GM21447 (cell line): ENCODE measurements at regions not wholly inside any gene's neighbourhood (a gene's known extent, or its start where the extent isn't known, plus 50 kb on each side); places are given as distances from the start of the nearest gene placed in this dataset.

Source experiments
- ATAC-seq: cut with Tn5 transposase; IDR thresholded peaks from one replicate; pipeline ENCODE4 v1.9.1; 2021; ENCODE audit not compliant: unreplicated experiment

GRCh38 chr2:128781166-128781565, 462.5 kb upstream of the HS6ST1 start:
- ATAC-seq: no peak

- no peak for ATAC-seq
Measured at GRCh38 chr2:128781585-128782385, 463.1 kb upstream of the HS6ST1 start.

GRCh38 chr2:128782411-128783192, 463.9 kb upstream of the HS6ST1 start:
- no peak for ATAC-seq

GRCh38 chr2:128783193-128783671, 464.6 kb upstream of the HS6ST1 start:
- ATAC-seq: no peak

GRCh38 chr2:128783896-128784295, 465.2 kb upstream of the HS6ST1 start:
- ATAC-seq: no peak

GRCh38 chr2:128784626-128785306, 466.1 kb upstream of the HS6ST1 start:
- ATAC-seq: no peak

GRCh38 chr2:128786316-128786715, 467.6 kb upstream of the HS6ST1 start:
- ATAC-seq: no peak

- ATAC-seq: no peak
Measured at GRCh38 chr2:128786741-128787478, 468.2 kb upstream of the HS6ST1 start.

GRCh38 chr2:128787616-128788015, 468.9 kb upstream of the HS6ST1 start:
- ATAC-seq: no peak

GRCh38 chr2:128788636-128789220, 470.1 kb upstream of the HS6ST1 start:
- ATAC-seq: no peak

GRCh38 chr2:128789221-128789620, 470.6 kb upstream of the HS6ST1 start:
- no peak for ATAC-seq

- no peak for ATAC-seq
Measured at GRCh38 chr2:128789776-128790455, 471.2 kb upstream of the HS6ST1 start.

GRCh38 chr2:128790541-128791001, 471.9 kb upstream of the HS6ST1 start:
- no peak for ATAC-seq

- ATAC-seq: no peak
Measured at GRCh38 chr2:128791120-128791984, 472.7 kb upstream of the HS6ST1 start.

GRCh38 chr2:128791985-128792320, 473.3 kb upstream of the HS6ST1 start:
- no peak for ATAC-seq

GRCh38 chr2:128792476-128793054, 473.9 kb upstream of the HS6ST1 start:
- no peak for ATAC-seq

- no peak for ATAC-seq
Measured at GRCh38 chr2:128793404-128793803, 474.7 kb upstream of the HS6ST1 start.

- ATAC-seq: no peak
Measured at GRCh38 chr2:128794285-128794684, 475.6 kb upstream of the HS6ST1 start.

GRCh38 chr2:128796321-128796720, 477.7 kb upstream of the HS6ST1 start:
- ATAC-seq: no peak
